Panc1 (cell line): ENCODE measurements at regions not wholly inside any gene's neighbourhood (a gene's known extent, or its start where the extent isn't known, plus 50 kb on each side); places are given as distances from the start of the nearest gene placed in this dataset.

Experiments used
- ATAC-seq: fragments of 200-7000 bp; cut with Tn5 transposase; 2 replicates; pipeline ENCODE4 v1.9.1; 2020; ENCODE audit warnings: mild to moderate bottlenecking, moderate library complexity
- BruUV-seq: library from RNA; stranded (reverse); fragments of 400-500 nt; replicated peaks from 2 replicates; lab custom pipeline; 2021; lab: Mats Ljungman, UMichigan
- CTCF ChIA-PET: fragments of 300-600 bp; sonication (Branson Sonifier 250); formaldehyde crosslinking; loops from one replicate; lab custom pipeline; 2022; ENCODE audit warnings: antibody characterized with exemption; lab: Charles Lee
- POLR2A ChIA-PET: fragments of 300-600 bp; sonication (Branson Sonifier 250); formaldehyde crosslinking; loops from one replicate; lab custom pipeline; 2022; ENCODE audit warnings: antibody characterized with exemption; lab: Charles Lee
- DNase-seq: peaks from one replicate; pipeline ENCODE4 v3.0.0-alpha.2; 2010; ENCODE audit warnings: low read depth, low spot score
- H3K27ac ChIP-seq: 2 replicates; pipeline ENCODE4 v1.5.1; 2011; ENCODE audit warnings: mild to moderate bottlenecking, low read length, inconsistent platforms
- H3K27me3 ChIP-seq: fragments of 200-500 bp; sonication (Bioruptor generic); 2 replicates; pipeline ENCODE4 v1.6.0; 2014; ENCODE audit warnings: low read length, inconsistent platforms; ENCODE audit not compliant: control insufficient read depth, insufficient read depth
- H3K36me3 ChIP-seq: fragments of 200-500 bp; sonication (Bioruptor generic); 2 replicates; pipeline ENCODE4 v1.5.1; 2014; ENCODE audit warnings: inconsistent platforms, mild to moderate bottlenecking, low read length, moderate library complexity; ENCODE audit not compliant: control insufficient read depth, insufficient read depth
- H3K4me1 ChIP-seq: 2 replicates; pipeline ENCODE4 v1.5.1; 2011; ENCODE audit warnings: inconsistent platforms, mild to moderate bottlenecking, low read length, moderate library complexity; ENCODE audit not compliant: control insufficient read depth, insufficient read depth
- H3K4me3 ChIP-seq, 2 experiments: 2 replicates each; pipeline ENCODE4 v1.5.1; 2011 to 2012; ENCODE audit warnings: low read depth in 2 of 2, low read length in 2 of 2, mild to moderate bottlenecking in 2 of 2, inconsistent platforms in 1 of 2, moderate library complexity in 1 of 2
- H3K9me3 ChIP-seq: fragments of 200-500 bp; sonication (Bioruptor generic); 2 replicates; pipeline ENCODE4 v1.5.1; 2014; ENCODE audit warnings: low read depth, mild to moderate bottlenecking, inconsistent platforms, low read length, moderate library complexity; ENCODE audit not compliant: control insufficient read depth, insufficient read depth
- POLR2AphosphoS5 ChIP-seq: IDR thresholded peaks from 2 replicates; pipeline ENCODE4 v1.6.1; 2012; ENCODE audit warnings: mild to moderate bottlenecking, low read depth, low read length, moderate library complexity
- SIN3A ChIP-seq: IDR thresholded peaks from 2 replicates; pipeline ENCODE4 v1.6.1; 2012; ENCODE audit warnings: low read depth, mild to moderate bottlenecking, low read length, moderate library complexity, borderline replicate concordance; ENCODE audit not compliant: insufficient read depth
- TCF7L2 ChIP-seq: IDR thresholded peaks from 2 replicates; pipeline ENCODE4 v1.6.1; 2011; ENCODE audit warnings: mild to moderate bottlenecking, low read depth, low read length, inconsistent platforms
- in situ Hi-C: cut with HindIII; loops from 2 replicates; pipeline ENCODE4 v1.10.0; 2016; ENCODE audit warnings: low sequenced_read_pairs, low pct_unique_long_range_greater_than_20kb
- intact Hi-C: fragments of 100-400 bp; cut with micrococcal nuclease; formaldehyde crosslinking; loops from one replicate; pipeline ENCODE4 v1.10.0; 2022; ENCODE audit not compliant: unreplicated experiment
- TF ChIP-seq, protein P1 (sequence below): fragments of 450-650 bp; IDR thresholded peaks from 2 replicates; pipeline ENCODE4 v1.5.1; 2017; ENCODE audit warnings: mild to moderate bottlenecking
- TF ChIP-seq, protein P2 (sequence below), 2 experiments: IDR thresholded peaks; 2 replicates each; pipeline ENCODE4 v1.6.1; 2011 to 2012; ENCODE audit warnings: low read depth in 2 of 2, control low read depth in 1 of 2, low read length in 1 of 2, mild to moderate bottlenecking in 1 of 2, moderate library complexity in 1 of 2; ENCODE audit not compliant: insufficient read depth in 1 of 2

DNA sequence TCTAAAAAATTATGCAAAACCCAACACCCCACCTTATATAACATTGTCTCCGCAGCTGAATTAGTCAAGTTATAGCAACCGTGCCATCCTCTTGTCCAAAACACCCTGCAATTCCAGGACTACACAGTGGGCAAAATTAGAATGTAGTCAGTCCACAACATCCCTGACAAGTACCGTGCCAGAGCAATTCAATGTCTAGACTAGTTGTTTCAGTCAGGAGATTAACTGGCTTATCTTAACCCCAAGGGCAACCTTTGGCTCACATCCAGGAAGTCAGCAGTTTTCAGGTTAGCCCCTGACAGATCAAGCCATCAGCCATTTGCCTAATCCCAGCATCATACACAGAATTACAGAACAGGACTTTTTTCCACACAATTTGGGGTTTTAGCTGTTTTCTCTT lies 240.8 kb upstream of the TMEM161B start:
- no peak overlapping the region for H3K4me3 ChIP-seq
- intact Hi-C loops (no loop called here), in situ Hi-C loops (no loop called here)
- POLR2A ChIA-PET = no interaction called here
- DNase-seq (no peak), ATAC-seq (no peak)
- TF ChIP-seq SIN3A (no peak), TCF7L2 (no peak), POLR2AphosphoS5 (no peak)
- TF ChIP-seq, protein P1, sequence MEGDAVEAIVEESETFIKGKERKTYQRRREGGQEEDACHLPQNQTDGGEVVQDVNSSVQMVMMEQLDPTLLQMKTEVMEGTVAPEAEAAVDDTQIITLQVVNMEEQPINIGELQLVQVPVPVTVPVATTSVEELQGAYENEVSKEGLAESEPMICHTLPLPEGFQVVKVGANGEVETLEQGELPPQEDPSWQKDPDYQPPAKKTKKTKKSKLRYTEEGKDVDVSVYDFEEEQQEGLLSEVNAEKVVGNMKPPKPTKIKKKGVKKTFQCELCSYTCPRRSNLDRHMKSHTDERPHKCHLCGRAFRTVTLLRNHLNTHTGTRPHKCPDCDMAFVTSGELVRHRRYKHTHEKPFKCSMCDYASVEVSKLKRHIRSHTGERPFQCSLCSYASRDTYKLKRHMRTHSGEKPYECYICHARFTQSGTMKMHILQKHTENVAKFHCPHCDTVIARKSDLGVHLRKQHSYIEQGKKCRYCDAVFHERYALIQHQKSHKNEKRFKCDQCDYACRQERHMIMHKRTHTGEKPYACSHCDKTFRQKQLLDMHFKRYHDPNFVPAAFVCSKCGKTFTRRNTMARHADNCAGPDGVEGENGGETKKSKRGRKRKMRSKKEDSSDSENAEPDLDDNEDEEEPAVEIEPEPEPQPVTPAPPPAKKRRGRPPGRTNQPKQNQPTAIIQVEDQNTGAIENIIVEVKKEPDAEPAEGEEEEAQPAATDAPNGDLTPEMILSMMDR = no peak
- TF ChIP-seq, protein P2, sequence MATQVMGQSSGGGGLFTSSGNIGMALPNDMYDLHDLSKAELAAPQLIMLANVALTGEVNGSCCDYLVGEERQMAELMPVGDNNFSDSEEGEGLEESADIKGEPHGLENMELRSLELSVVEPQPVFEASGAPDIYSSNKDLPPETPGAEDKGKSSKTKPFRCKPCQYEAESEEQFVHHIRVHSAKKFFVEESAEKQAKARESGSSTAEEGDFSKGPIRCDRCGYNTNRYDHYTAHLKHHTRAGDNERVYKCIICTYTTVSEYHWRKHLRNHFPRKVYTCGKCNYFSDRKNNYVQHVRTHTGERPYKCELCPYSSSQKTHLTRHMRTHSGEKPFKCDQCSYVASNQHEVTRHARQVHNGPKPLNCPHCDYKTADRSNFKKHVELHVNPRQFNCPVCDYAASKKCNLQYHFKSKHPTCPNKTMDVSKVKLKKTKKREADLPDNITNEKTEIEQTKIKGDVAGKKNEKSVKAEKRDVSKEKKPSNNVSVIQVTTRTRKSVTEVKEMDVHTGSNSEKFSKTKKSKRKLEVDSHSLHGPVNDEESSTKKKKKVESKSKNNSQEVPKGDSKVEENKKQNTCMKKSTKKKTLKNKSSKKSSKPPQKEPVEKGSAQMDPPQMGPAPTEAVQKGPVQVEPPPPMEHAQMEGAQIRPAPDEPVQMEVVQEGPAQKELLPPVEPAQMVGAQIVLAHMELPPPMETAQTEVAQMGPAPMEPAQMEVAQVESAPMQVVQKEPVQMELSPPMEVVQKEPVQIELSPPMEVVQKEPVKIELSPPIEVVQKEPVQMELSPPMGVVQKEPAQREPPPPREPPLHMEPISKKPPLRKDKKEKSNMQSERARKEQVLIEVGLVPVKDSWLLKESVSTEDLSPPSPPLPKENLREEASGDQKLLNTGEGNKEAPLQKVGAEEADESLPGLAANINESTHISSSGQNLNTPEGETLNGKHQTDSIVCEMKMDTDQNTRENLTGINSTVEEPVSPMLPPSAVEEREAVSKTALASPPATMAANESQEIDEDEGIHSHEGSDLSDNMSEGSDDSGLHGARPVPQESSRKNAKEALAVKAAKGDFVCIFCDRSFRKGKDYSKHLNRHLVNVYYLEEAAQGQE (IDR thresholded peaks at IDR 0.05; ENCODE audit: insufficient read depth in 1 of 2, low read depth in 2 of 2, low read length in 1 of 2) = no peak
- H3K27ac ChIP-seq = no peak overlapping the region
- H3K36me3 ChIP-seq = no peaks in the 10 kb centered on the region
- H3K27me3 ChIP-seq = no peaks in the 10 kb centered on the region
- H3K9me3 ChIP-seq = no peaks in the 10 kb centered on the region
- H3K4me1 ChIP-seq = no peaks in the 10 kb centered on the region
- CTCF ChIA-PET = no interaction called here
- BruUV-seq = no TSS peak

DNA sequence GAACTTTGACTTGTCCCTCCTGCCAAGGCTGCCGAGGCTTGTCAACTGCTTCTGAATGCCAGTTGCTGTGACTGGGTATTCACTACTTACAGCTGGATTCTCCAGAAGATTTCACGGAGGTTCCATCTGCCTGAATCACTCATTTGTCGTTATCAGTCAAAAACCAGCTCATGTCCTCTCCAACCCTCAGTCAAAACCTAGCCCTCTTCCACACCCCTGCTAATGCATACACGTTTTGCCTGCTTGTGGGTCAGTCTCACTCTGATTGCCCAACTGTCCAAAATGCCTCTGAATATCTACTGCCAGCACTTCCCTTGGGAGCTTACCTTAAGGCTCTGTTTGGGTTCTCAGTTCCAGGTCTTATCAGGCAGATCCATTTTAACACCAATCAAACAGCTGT lies 238.6 kb upstream of the TMEM161B start:
- intact Hi-C loops = no loop called here
- CTCF ChIA-PET = no interaction called here
- Histone ChIP-seq H3K9me3 (no peaks in the 10 kb centered on the region), H3K36me3 (no peaks in the 10 kb centered on the region), H3K4me1 (peaks cover 4% of the 10 kb centered on the region; the same call in 1 of the 2 replicates), H3K4me3 (no peak overlapping the region), H3K27me3 (no peaks in the 10 kb centered on the region), H3K27ac (no peak overlapping the region)
- POLR2A ChIA-PET = interaction anchor here (0.5 kb wide), 2 partner anchors 465 to 1961 kb away, joined by 3 read pairs; no protein-coding TSS in a partner anchor
- in situ Hi-C loops = no loop called here
- DNase-seq (no peak), ATAC-seq (no peak)
- TF ChIP-seq SIN3A (no peak), TCF7L2 (no peak), POLR2AphosphoS5 (no peak)
- TF ChIP-seq, protein P2 (IDR thresholded peaks at IDR 0.05; ENCODE audit: insufficient read depth in 1 of 2, low read depth in 2 of 2, low read length in 1 of 2) = no peak
- TF ChIP-seq, protein P1 = no peak
- no TSS peak for BruUV-seq
